HG03442 (cell line): ENCODE measurements at regions not wholly inside any gene's neighbourhood (a gene's known extent, or its start where the extent isn't known, plus 50 kb on each side); places are given as distances from the start of the nearest gene placed in this dataset.
A peak's percentile ranks its signal among the peaks of the same experiment; 100 is the strongest.

ENCODE experiments used
- ATAC-seq: cut with Tn5 transposase; IDR thresholded peaks from one replicate; pipeline ENCODE4 v1.9.1; 2021; ENCODE audit warnings: mild to moderate bottlenecking, moderate library complexity; ENCODE audit not compliant: unreplicated experiment

DNA sequence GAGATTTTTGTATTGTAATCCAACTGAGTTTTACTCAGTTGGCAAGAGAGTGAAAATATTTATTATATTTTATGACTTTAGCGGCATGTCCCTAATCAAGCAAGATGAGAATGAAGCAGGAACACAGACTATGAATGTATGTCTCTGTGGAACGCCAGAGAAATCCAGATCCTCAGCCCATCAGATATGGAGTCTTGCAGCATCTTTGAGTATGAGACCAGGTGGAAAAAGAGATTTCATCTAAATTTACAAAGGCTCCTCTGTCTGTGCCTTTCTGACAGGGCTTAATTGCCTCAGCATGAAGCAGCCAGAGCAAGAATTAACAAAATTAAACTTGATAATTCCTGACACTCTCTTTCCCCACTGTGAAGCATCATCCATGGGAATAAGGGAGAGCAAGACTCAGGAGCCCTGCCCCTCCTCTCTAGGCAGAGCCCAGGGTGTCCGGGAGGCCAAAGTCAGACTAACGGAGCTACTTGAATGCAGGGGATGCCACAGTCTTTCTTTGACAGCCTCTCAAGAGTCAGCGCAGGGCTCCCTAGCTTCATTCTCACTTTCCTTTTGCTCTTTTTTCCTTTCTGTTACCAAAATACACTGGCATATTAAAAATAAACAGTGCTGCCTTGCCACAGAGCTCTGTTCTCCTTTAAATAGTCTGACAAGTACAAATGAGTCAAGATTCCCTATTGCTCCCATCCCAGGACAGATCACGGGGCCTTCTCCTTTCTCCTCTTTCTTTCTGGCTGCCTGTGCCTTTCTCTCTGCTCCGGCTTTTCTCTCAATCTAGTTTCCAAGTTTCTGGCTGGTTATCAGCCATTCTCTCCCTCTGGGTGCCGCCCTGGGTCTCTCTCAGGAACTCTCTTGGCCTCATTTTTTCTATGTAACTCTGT lies 132.2 kb upstream of the INHBA start:
- ATAC-seq, result no peak

- ATAC-seq, result no peak
These were observed 130.1 kb upstream of the INHBA start for GRCh38 chr7:41832941-41833340.

DNA sequence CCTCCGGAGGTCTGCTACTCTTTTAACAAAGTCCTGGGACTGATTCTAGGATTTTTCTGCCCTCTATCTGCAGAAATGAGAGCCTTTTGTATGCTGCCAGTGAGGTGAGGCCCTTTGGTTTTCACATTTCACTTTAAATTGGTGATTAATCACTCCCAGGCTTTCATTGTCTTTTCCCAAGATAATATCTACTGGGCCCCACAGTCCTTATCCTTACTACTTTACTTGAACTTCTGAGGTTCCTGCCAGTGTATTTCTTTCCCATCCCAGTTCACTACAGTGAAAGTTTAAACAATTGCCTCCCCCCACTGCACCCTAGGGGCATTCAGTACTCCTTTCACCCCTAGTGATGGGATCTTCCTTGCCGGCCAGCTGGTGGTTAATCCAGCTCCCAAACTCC lies 127.4 kb upstream of the INHBA start:
- no peak for ATAC-seq

DNA sequence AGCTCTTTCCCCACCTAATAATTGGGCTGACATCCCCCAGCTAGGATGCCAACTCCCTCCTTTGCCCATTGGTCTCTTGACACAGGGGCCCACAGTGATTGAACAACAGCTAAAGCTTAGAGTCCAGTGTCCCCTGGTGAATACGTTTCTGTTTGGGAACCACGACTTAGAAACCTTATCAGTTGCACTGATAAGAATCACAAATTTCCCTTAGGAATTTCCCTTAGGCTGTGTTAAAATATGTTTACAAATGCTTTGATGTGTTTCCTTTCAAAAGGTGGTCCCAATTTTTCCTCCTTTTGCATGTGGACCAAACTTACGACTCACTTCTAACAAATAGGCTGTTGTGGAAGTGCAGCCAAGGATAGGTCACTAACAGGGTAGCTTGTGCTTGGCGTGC lies 126.0 kb upstream of the INHBA start:
- no peak for ATAC-seq

GRCh38 chr7:41826641-41827040 lies 123.8 kb upstream of the INHBA start:
- ATAC-seq, result peak; percentile 54

DNA sequence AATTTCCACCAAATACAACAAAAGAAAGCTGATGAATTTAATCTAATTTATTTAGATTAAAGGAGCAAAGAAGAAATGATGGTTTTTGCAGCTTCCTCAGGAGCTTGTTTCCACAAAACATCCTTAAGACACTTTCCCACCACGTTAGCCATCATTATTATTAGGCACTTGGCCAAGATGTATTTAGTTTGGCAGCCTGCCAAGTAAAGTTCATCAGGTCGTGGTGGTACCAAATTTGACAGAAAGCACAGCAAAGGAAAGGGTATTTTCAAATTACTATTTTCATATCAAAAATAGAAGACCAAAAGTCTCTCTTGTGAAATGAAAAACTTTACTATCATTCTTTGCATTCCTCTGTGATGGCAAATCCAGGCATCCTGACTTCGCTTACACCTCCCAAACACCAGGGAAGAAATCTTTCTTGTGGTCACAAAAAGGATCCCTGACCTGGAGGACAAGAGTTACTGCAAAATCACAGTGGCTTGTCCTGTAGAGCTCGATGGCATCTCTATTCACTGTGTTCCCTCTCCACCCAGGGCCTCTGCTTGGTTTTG lies 123.1 kb upstream of the INHBA start:
- no peak for ATAC-seq

GRCh38 chr7:41824284-41824683 lies 121.4 kb upstream of the INHBA start:
- no peak for ATAC-seq

- no peak for ATAC-seq
These were observed 119.4 kb upstream of the INHBA start for GRCh38 chr7:41822259-41822817.

DNA sequence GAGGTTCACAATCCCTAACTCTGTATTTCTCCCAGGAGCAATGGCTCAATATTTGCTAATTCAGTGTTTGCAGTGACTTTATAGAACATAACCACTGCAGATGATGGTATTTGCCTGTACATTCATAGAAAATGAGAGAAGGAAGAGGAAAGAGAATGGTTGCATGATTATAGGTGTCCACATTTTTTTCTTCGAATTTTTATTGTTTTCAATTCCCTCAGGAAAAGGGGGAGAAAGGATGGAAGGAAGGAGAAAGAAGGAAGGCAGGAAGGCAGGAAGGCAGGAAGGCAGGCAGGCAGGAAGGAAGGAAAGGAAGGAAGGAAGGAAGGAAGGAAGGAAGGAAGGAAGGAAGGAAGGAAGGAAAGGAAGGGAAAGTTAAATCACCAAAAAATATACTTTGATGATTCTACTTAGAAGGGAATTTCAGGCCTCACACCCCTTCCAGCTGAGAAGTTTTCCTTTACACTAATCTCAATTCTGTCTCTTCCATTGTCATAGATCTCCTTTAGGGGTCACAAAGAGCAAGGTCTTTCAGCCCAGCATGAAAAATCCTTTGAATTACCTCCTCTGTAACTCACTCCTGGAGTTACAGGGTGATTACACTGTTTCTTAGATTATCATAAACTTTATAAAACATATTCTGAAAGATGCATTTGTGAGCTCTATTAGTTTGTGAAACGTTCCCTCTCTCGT lies 118.8 kb upstream of the INHBA start:
- ATAC-seq, result no peak

GRCh38 chr7:41820111-41820671 lies 117.3 kb upstream of the INHBA start:
- ATAC-seq, result no peak

DNA sequence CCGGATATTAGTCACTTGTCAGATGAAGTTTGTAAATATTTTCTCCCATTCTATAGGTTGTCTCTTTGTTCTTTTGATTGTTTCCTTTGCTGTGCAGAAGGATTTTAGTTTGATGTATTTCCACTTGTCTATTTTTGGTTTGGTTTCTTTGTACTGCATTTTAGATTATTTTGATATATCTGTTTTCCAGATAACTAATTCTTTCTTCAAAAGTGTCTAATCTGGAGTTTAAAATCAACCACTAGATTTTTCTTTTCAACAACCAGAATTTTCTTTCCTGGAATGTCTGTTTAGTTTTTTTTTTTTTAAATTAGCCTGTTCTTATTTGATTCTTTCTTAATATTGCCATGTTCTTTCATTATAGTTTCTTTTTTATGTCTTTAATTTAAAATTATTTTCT lies 116.8 kb upstream of the INHBA start:
- no peak for ATAC-seq

GRCh38 chr7:41818765-41819398 lies 116.0 kb upstream of the INHBA start:
- no peak for ATAC-seq

GRCh38 chr7:41817386-41817785 lies 114.5 kb upstream of the INHBA start:
- ATAC-seq, result peak; percentile 88

GRCh38 chr7:41816111-41816510 lies 113.2 kb upstream of the INHBA start:
- ATAC-seq, result no peak

- no peak for ATAC-seq
These were observed 112.0 kb upstream of the INHBA start for GRCh38 chr7:41814888-41815287.

GRCh38 chr7:41813286-41813685 lies 110.4 kb upstream of the INHBA start:
- no peak for ATAC-seq

DNA sequence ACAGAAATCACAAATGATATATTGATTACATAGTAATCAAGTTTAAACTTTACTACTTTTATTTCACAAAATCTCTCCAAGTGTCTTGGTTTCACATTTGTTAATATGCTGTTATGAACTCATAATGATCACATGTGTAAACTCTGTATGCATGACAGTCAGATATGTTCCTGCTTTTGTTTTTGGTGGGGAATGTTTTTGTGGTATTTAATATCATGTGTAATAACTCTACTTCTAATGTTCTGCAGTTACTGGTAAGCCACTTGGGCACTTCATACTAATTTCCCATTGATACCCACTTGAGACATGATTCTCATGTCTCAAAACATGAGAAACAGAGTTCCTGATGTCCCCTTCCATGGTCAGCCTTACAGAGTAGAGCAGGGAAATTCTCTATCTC lies 109.1 kb upstream of the INHBA start:
- no peak for ATAC-seq

DNA sequence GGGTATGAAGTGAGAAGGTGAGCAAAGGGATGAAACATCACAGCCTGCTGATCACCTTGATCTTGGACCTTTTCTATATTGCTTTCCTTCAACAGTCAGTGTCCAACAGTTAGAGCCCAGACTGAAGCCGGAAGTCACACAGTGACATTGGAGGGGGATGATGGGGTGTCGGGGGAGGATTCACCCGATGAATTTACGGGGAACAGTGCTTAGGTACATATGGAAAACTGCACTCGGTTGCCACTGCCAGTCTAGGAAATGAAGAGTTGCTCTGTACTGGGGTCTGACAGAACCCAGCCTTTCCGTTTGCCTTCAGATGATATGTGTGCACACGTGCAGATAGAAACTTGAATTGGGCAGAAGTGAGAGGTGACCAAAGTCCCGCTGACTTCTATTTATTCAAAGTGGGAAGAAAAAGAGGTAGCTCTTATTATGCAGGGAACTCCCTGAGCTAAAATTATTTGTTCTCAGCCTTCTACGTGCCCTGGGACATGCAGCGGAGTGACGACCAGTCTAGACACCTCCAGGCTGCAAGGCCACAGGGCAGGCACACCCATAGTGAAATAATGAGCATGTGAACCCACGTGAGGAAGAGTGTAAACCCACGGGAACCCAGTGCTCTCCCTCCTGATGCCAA lies 107.2 kb upstream of the INHBA start:
- peak; percentile 95 for ATAC-seq

DNA sequence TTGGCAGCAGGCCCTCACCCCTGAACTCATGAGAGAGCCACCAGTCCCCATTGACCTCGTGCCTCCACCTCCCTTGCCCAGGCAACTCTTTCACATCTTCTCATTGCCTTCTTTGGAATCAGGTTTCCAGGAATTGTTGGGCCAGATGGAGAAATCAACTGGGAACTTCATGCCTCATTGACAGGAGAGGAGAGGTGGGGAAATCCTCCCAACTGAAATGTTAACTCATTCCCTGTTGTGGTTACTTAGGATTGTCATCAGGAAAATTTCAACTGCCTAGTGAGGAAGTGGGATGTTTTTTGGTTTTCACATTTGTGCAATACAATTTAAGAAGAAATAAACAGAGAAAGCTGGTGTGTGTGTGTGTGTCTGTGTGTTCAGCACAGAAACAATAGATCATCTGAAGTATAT lies 106.6 kb upstream of the INHBA start:
- no peak for ATAC-seq

DNA sequence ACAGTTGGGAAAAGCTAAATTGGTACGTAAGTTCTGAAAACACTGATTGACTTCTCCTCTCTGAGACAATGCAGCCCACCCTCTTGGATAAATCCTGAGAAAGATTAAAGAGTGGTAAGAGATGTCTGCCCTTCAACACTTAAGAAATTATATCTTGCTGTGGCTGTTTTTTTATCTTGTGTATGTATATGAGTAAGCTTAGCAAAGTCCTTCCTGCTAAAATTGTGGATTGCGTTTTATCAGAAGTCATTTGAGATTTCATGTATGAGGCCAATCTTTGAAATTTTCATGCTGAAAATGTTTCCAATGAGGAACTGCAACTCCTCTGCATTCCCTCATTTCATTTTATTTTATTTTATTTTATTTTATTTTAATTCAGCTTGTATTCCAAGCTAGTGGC lies 106.2 kb upstream of the INHBA start:
- no peak for ATAC-seq
